ENCODE measurements at regions not wholly inside any gene's neighbourhood (a gene's known extent, or its start where the extent isn't known, plus 50 kb on each side); places are given as distances from the start of the nearest gene placed in this dataset.
"Not testable (repeated sequence)": the region's sequence is repeated elsewhere in the genome, so short reads cannot be mapped to it uniquely, and the experiment has no call there.

GRCh38 chr4:66298569-66298968, 628.3 kb upstream of the EPHA5 start:
- H3K9me3 Mint-ChIP-seq = no peaks in the 10 kb centered on the region
- no peak for DNase-seq
- H3K4me1 Mint-ChIP-seq = no peaks in the 10 kb centered on the region
- ChIA-PET CTCF (no interaction called here), POLR2A (interaction anchor here (0.6 kb wide), 1 partner anchor 94 kb away, joined by 5 read pairs; no protein-coding TSS in a partner anchor)
- H3K27me3 Mint-ChIP-seq = no peaks in the 10 kb centered on the region
- H3K36me3 Mint-ChIP-seq (ENCODE audit: low read depth) = no peaks in the 10 kb centered on the region
- H3K4me3 Mint-ChIP-seq = no peak overlapping the region
- no peak overlapping the region for H3K27ac Mint-ChIP-seq

- POLR2A ChIA-PET = interaction anchor here (0.6 kb wide), 1 partner anchor 94 kb away, joined by 5 read pairs; no protein-coding TSS in a partner anchor
- H3K36me3 Mint-ChIP-seq (ENCODE audit: low read depth) = no peaks in the 10 kb centered on the region
- H3K4me3 Mint-ChIP-seq = no peak overlapping the region
- DNase-seq = no peak
- no peaks in the 10 kb centered on the region for H3K4me1 Mint-ChIP-seq
- H3K27ac Mint-ChIP-seq = no peak overlapping the region
- no peaks in the 10 kb centered on the region for H3K27me3 Mint-ChIP-seq
- CTCF ChIA-PET = no interaction called here
- no peaks in the 10 kb centered on the region for H3K9me3 Mint-ChIP-seq
Measured at GRCh38 chr4:66297703-66298102, 627.4 kb upstream of the EPHA5 start.

GRCh38 chr4:66294638-66295037, 624.3 kb upstream of the EPHA5 start:
- H3K36me3 Mint-ChIP-seq (ENCODE audit: low read depth) = no peaks in the 10 kb centered on the region
- ChIA-PET CTCF (no interaction called here), POLR2A (no interaction called here)
- DNase-seq = no peak
- H3K27me3 Mint-ChIP-seq = no peaks in the 10 kb centered on the region
- no peaks in the 10 kb centered on the region for H3K9me3 Mint-ChIP-seq
- H3K4me1 Mint-ChIP-seq = no peaks in the 10 kb centered on the region
- H3K27ac Mint-ChIP-seq = no peak overlapping the region
- no peak overlapping the region for H3K4me3 Mint-ChIP-seq

GRCh38 chr4:66284991-66285451, 614.7 kb upstream of the EPHA5 start:
- H3K4me1 Mint-ChIP-seq = no peaks in the 10 kb centered on the region
- H3K9me3 Mint-ChIP-seq = peaks cover 2% of the 10 kb centered on the region
- no peaks in the 10 kb centered on the region for H3K27me3 Mint-ChIP-seq
- ChIA-PET POLR2A (no interaction called here), CTCF (interaction anchor here (0.9 kb wide), 1 partner anchor 12 kb away, joined by 3 read pairs; no protein-coding TSS in a partner anchor)
- no peaks in the 10 kb centered on the region for H3K36me3 Mint-ChIP-seq (ENCODE audit: low read depth)
- no peak for DNase-seq
- no peak overlapping the region for H3K27ac Mint-ChIP-seq
- no peak overlapping the region for H3K4me3 Mint-ChIP-seq

GRCh38 chr4:66279084-66279483, 608.8 kb upstream of the EPHA5 start:
- Mint-ChIP-seq H3K27me3 (no peaks in the 10 kb centered on the region), H3K36me3 (ENCODE audit: low read depth) (no peaks in the 10 kb centered on the region), H3K4me3 (no peak overlapping the region), H3K9me3 (peaks cover 2% of the 10 kb centered on the region), H3K27ac (no peak overlapping the region), H3K4me1 (no peaks in the 10 kb centered on the region)
- no peak for DNase-seq
- CTCF ChIA-PET = no interaction called here
- POLR2A ChIA-PET = no interaction called here

- Mint-ChIP-seq H3K36me3 (ENCODE audit: low read depth) (no peaks in the 10 kb centered on the region), H3K4me3 (no peak overlapping the region), H3K27ac (no peak overlapping the region), H3K9me3 (peaks cover 2% of the 10 kb centered on the region), H3K27me3 (no peaks in the 10 kb centered on the region), H3K4me1 (no peaks in the 10 kb centered on the region)
- ChIA-PET POLR2A (no interaction called here), CTCF (no interaction called here)
- DNase-seq = no peak
Measured at GRCh38 chr4:66275411-66276038, 605.2 kb upstream of the EPHA5 start.

GRCh38 chr4:66273110-66273509, 602.8 kb upstream of the EPHA5 start:
- H3K27ac Mint-ChIP-seq = no peak overlapping the region
- ChIA-PET CTCF (interaction anchor here (1.0 kb wide), 1 partner anchor 12 kb away, joined by 3 read pairs; no protein-coding TSS in a partner anchor), POLR2A (no interaction called here)
- H3K36me3 Mint-ChIP-seq (ENCODE audit: low read depth) = no peaks in the 10 kb centered on the region
- H3K27me3 Mint-ChIP-seq = no peaks in the 10 kb centered on the region
- H3K9me3 Mint-ChIP-seq = peaks cover 2% of the 10 kb centered on the region
- no peak for DNase-seq
- H3K4me1 Mint-ChIP-seq = no peaks in the 10 kb centered on the region
- no peak overlapping the region for H3K4me3 Mint-ChIP-seq

GRCh38 chr4:66270356-66270755, 600.1 kb upstream of the EPHA5 start:
- H3K27ac Mint-ChIP-seq; DNase-seq; H3K4me3 Mint-ChIP-seq; H3K27me3 Mint-ChIP-seq; POLR2A ChIA-PET; CTCF ChIA-PET; H3K4me1 Mint-ChIP-seq; H3K36me3 Mint-ChIP-seq (ENCODE audit: low read depth): not testable (repeated sequence)
- H3K9me3 Mint-ChIP-seq = peaks cover 11% of the 10 kb centered on the region

GRCh38 chr4:66266554-66266953, 596.3 kb upstream of the EPHA5 start:
- DNase-seq; H3K27me3 Mint-ChIP-seq; H3K27ac Mint-ChIP-seq; H3K4me3 Mint-ChIP-seq; H3K4me1 Mint-ChIP-seq; H3K36me3 Mint-ChIP-seq (ENCODE audit: low read depth); CTCF ChIA-PET; POLR2A ChIA-PET: not testable (repeated sequence)
- H3K9me3 Mint-ChIP-seq = peaks cover 11% of the 10 kb centered on the region

- Mint-ChIP-seq H3K36me3 (ENCODE audit: low read depth) (no peaks in the 10 kb centered on the region), H3K27me3 (no peaks in the 10 kb centered on the region), H3K4me3 (no peak overlapping the region), H3K9me3 (peaks cover 11% of the 10 kb centered on the region), H3K27ac (no peak overlapping the region), H3K4me1 (no peaks in the 10 kb centered on the region)
- CTCF ChIA-PET = no interaction called here
- POLR2A ChIA-PET = no interaction called here
- DNase-seq = no peak
Measured at GRCh38 chr4:66266035-66266434, 595.7 kb upstream of the EPHA5 start.

GRCh38 chr4:66252291-66252690, 582.0 kb upstream of the EPHA5 start:
- ChIA-PET CTCF (no interaction called here), POLR2A (no interaction called here)
- Mint-ChIP-seq H3K36me3 (ENCODE audit: low read depth) (no peaks in the 10 kb centered on the region), H3K9me3 (peaks cover 5% of the 10 kb centered on the region), H3K4me1 (no peaks in the 10 kb centered on the region), H3K4me3 (no peak overlapping the region), H3K27ac (no peak overlapping the region), H3K27me3 (no peaks in the 10 kb centered on the region)
- no peak for DNase-seq

GRCh38 chr4:66246643-66247042, 576.4 kb upstream of the EPHA5 start:
- DNase-seq = no peak
- peaks cover 2% of the 10 kb centered on the region for H3K9me3 Mint-ChIP-seq
- ChIA-PET POLR2A (no interaction called here), CTCF (no interaction called here)
- H3K4me1 Mint-ChIP-seq = no peaks in the 10 kb centered on the region
- no peaks in the 10 kb centered on the region for H3K27me3 Mint-ChIP-seq
- H3K27ac Mint-ChIP-seq = no peak overlapping the region
- no peaks in the 10 kb centered on the region for H3K36me3 Mint-ChIP-seq (ENCODE audit: low read depth)
- H3K4me3 Mint-ChIP-seq = no peak overlapping the region

- Mint-ChIP-seq H3K36me3 (ENCODE audit: low read depth) (no peaks in the 10 kb centered on the region), H3K27me3 (no peaks in the 10 kb centered on the region), H3K4me3 (no peak overlapping the region), H3K4me1 (no peaks in the 10 kb centered on the region), H3K27ac (no peak overlapping the region), H3K9me3 (peaks cover 3% of the 10 kb centered on the region)
- no peak for DNase-seq
- POLR2A ChIA-PET = no interaction called here
- CTCF ChIA-PET = no interaction called here
Measured at GRCh38 chr4:66235876-66236275, 565.6 kb upstream of the EPHA5 start.

GRCh38 chr4:66229885-66230284, 559.6 kb upstream of the EPHA5 start:
- H3K27me3 Mint-ChIP-seq = no peaks in the 10 kb centered on the region
- CTCF ChIA-PET = no interaction called here
- no peaks in the 10 kb centered on the region for H3K36me3 Mint-ChIP-seq (ENCODE audit: low read depth)
- no peak overlapping the region for H3K4me3 Mint-ChIP-seq
- H3K4me1 Mint-ChIP-seq = no peaks in the 10 kb centered on the region
- no peak for DNase-seq
- no peak overlapping the region for H3K27ac Mint-ChIP-seq
- no peaks in the 10 kb centered on the region for H3K9me3 Mint-ChIP-seq
- POLR2A ChIA-PET = no interaction called here

Data from activated CD4-positive, alpha-beta T cell treated with anti-CD3 and anti-CD28 coated beads, Interleukin-2, amount 10 ng/mL, durations not matched to agents 7 days and 5 days (primary cell).